H1 (cell line): ENCODE measurements at regions not wholly inside any gene's neighbourhood (a gene's known extent, or its start where the extent isn't known, plus 50 kb on each side); places are given as distances from the start of the nearest gene placed in this dataset.

ENCODE experiments used
- CTCF ChIA-PET: fragments of 300-600 bp; sonication (Branson Sonifier 250); formaldehyde crosslinking; loops from one replicate; lab custom pipeline; 2021; ENCODE audit not compliant: partially characterized antibody; lab: Charles Lee
- POLR2A ChIA-PET: fragments of 300-600 bp; sonication (Branson Sonifier 250); formaldehyde crosslinking; loops from one replicate; lab custom pipeline; 2021; ENCODE audit warnings: inconsistent platforms; ENCODE audit not compliant: partially characterized antibody; lab: Charles Lee
- DNase-seq, 2 experiments: peaks; one replicate each; pipeline versions ENCODE4 v3.0.0 to v3.0.0-alpha.2; 2010 to 2022; ENCODE audit warnings: low spot score in 2 of 2, low read depth in 1 of 2, mixed read lengths in 1 of 2
- FAIRE-seq: peaks from 2 replicates; lab custom pipeline; 2011; peaks lifted over from hg19 to GRCh38; lab: Jason Lieb, UNC
- H2AFZ ChIP-seq: 2 replicates; pipeline ENCODE4 v1.8.1; 2012; ENCODE audit warnings: low read length, inconsistent platforms
- H2AK5ac ChIP-seq: 2 replicates; pipeline ENCODE4 v1.6.1; 2013; ENCODE audit warnings: low read depth, low read length
- H2BK120ac ChIP-seq: replicated peaks from 2 replicates; pipeline ENCODE3; 2013; ENCODE audit warnings: low read depth, low read length, inconsistent platforms
- H2BK12ac ChIP-seq: 2 replicates; pipeline ENCODE4 v1.6.1; 2013; ENCODE audit warnings: low read depth, low read length
- H2BK15ac ChIP-seq: 2 replicates; pipeline ENCODE4 v1.6.1; 2013; ENCODE audit warnings: low read length
- H2BK20ac ChIP-seq: 2 replicates; pipeline ENCODE4 v1.6.1; 2013; ENCODE audit warnings: low read length
- H2BK5ac ChIP-seq: 2 replicates; pipeline ENCODE4 v1.6.1; 2013; ENCODE audit warnings: low read depth, low read length
- H3K14ac ChIP-seq: 2 replicates; pipeline ENCODE4 v1.6.1; 2013; ENCODE audit warnings: inconsistent platforms; ENCODE audit not compliant: insufficient read length
- H3K18ac ChIP-seq: 2 replicates; pipeline ENCODE4 v1.6.1; 2013; ENCODE audit warnings: low read length; ENCODE audit errors: extremely low read depth
- H3K23ac ChIP-seq: 2 replicates; pipeline ENCODE4 v1.6.1; 2013; ENCODE audit warnings: inconsistent platforms; ENCODE audit not compliant: insufficient read length
- H3K23me2 ChIP-seq: 2 replicates; pipeline ENCODE4 v1.6.1; 2013; ENCODE audit warnings: low read depth, low read length
- H3K27ac ChIP-seq: 2 replicates; pipeline ENCODE4 v1.6.1; 2011; ENCODE audit warnings: low read depth, low read length, inconsistent platforms
- H3K27me3 ChIP-seq, 4 experiments: replicated peaks in 1 of 4; 1 replicate in 1 of 4; 2 replicates in 3 of 4; pipeline versions ENCODE4 v1.6.1 to v1.8.1; 2011 to 2013; ENCODE audit warnings: low read length in 3 of 4, mild to moderate bottlenecking in 3 of 4, inconsistent platforms in 2 of 4, mixed read lengths in 2 of 4, moderate library complexity in 1 of 4; ENCODE audit not compliant: control insufficient read depth in 3 of 4, insufficient read depth in 3 of 4; ENCODE audit errors: extremely low read depth in 1 of 4
- H3K36me3 ChIP-seq, 4 experiments: 2 replicates each; pipeline versions ENCODE4 v1.6.1 to v1.8.1; 2011 to 2013; ENCODE audit warnings: mild to moderate bottlenecking in 4 of 4, low read length in 3 of 4, moderate library complexity in 2 of 4, control low read depth in 1 of 4, inconsistent platforms in 1 of 4; ENCODE audit not compliant: insufficient read depth in 4 of 4, control insufficient read depth in 2 of 4
- H3K4ac ChIP-seq: replicated peaks from 2 replicates; pipeline ENCODE3; 2013; ENCODE audit warnings: low read length, low read depth, mixed read lengths, inconsistent platforms; ENCODE audit not compliant: insufficient read length
- H3K4me1 ChIP-seq, 4 experiments: replicated peaks in 1 of 4; 1 replicate in 1 of 4; 2 replicates in 3 of 4; pipeline versions ENCODE4 v1.6.1 to v1.8.1; 2011 to 2013; ENCODE audit warnings: low read length in 3 of 4, inconsistent platforms in 2 of 4, mixed read lengths in 1 of 4; ENCODE audit not compliant: insufficient read depth in 4 of 4, control insufficient read depth in 3 of 4
- H3K4me2 ChIP-seq, 2 experiments: 2 replicates each; pipeline versions ENCODE4 v1.6.1 to v1.8.1; 2011 to 2013; ENCODE audit warnings: low read depth in 2 of 2, low read length in 2 of 2, control low read depth in 1 of 2, inconsistent platforms in 1 of 2, mild to moderate bottlenecking in 1 of 2; ENCODE audit not compliant: insufficient read depth in 1 of 2
- H3K4me3 ChIP-seq, 4 experiments: fragments of 200-600, 300-600 bp in 1 of 4; sonication (generic), shearing (Covaris generic), sonication (Bioruptor Twin) in 1 of 4; 2 replicates each; pipeline versions ENCODE4 v1.5.1 to v1.8.1; 2011 to 2016; ENCODE audit warnings: low read length in 4 of 4, low read depth in 3 of 4, control low read depth in 2 of 4, inconsistent platforms in 2 of 4, mild to moderate bottlenecking in 2 of 4, mixed read lengths in 1 of 4, moderate library complexity in 1 of 4; ENCODE audit not compliant: insufficient read depth in 2 of 4; ENCODE audit errors: extremely low read depth in 1 of 4
- H3K56ac ChIP-seq: replicated peaks from 2 replicates; pipeline ENCODE3; 2013; ENCODE audit warnings: low read depth, mild to moderate bottlenecking, mixed read lengths, low read length, inconsistent platforms; ENCODE audit not compliant: insufficient read length
- H3K79me1 ChIP-seq: 2 replicates; pipeline ENCODE4 v1.6.1; 2013; ENCODE audit warnings: low read depth, low read length, control low read depth
- H3K79me2 ChIP-seq, 2 experiments: 2 replicates each; pipeline versions ENCODE4 v1.6.1 to v1.8.1; 2012 to 2013; ENCODE audit warnings: low read length in 2 of 2, mild to moderate bottlenecking in 2 of 2, inconsistent platforms in 1 of 2; ENCODE audit not compliant: insufficient read depth in 2 of 2, control insufficient read depth in 1 of 2
- H3K9ac ChIP-seq, 4 experiments: replicated peaks in 1 of 4; 1 replicate in 1 of 4; 2 replicates in 3 of 4; pipeline versions ENCODE4 v1.6.1 to v1.8.1; 2011 to 2013; ENCODE audit warnings: low read depth in 3 of 4, low read length in 3 of 4, control low read depth in 2 of 4, mild to moderate bottlenecking in 2 of 4, moderate library complexity in 2 of 4, inconsistent platforms in 1 of 4; ENCODE audit errors: extremely low read depth in 1 of 4
- H3K9me3 ChIP-seq, 2 experiments: 2 replicates each; pipeline versions ENCODE4 v1.6.1 to v1.8.1; 2012 to 2013; ENCODE audit warnings: mild to moderate bottlenecking in 2 of 2, moderate library complexity in 2 of 2, control low read depth in 1 of 2, inconsistent platforms in 1 of 2, low read depth in 1 of 2, low read length in 1 of 2, mixed read lengths in 1 of 2; ENCODE audit not compliant: insufficient read depth in 2 of 2
- H4K20me1 ChIP-seq, 2 experiments: replicated peaks in 1 of 2; 2 replicates each; pipeline versions ENCODE3 to v1.8.1; 2011 to 2013; ENCODE audit warnings: inconsistent platforms in 2 of 2, low read length in 2 of 2, mild to moderate bottlenecking in 1 of 2; ENCODE audit not compliant: insufficient read depth in 2 of 2, control insufficient read depth in 1 of 2
- H4K5ac ChIP-seq: 2 replicates; pipeline ENCODE4 v1.6.1; 2013; ENCODE audit warnings: low read length, low read depth, mixed read lengths, inconsistent platforms; ENCODE audit not compliant: insufficient read length
- H4K8ac ChIP-seq: 2 replicates; pipeline ENCODE4 v1.8.0; 2013; ENCODE audit warnings: mild to moderate bottlenecking, moderate library complexity, low read length, inconsistent platforms; ENCODE audit not compliant: insufficient read depth; ENCODE audit errors: extremely low read depth
- H4K91ac ChIP-seq: replicated peaks from 2 replicates; pipeline ENCODE3; 2013; ENCODE audit warnings: low read length, mixed read lengths, inconsistent platforms; ENCODE audit not compliant: insufficient read length
- EP300 ChIP-seq, 2 experiments: IDR thresholded peaks; 1 replicate in 1 of 2; 2 replicates in 1 of 2; pipeline ENCODE4 v1.6.1; 2011 to 2012; ENCODE audit warnings: low read depth in 2 of 2, low read length in 2 of 2, mild to moderate bottlenecking in 2 of 2, borderline replicate concordance in 1 of 2, inconsistent platforms in 1 of 2, moderate library complexity in 1 of 2
- GABPA ChIP-seq: IDR thresholded peaks from 2 replicates; pipeline ENCODE4 v1.6.1; 2011; ENCODE audit warnings: mild to moderate bottlenecking, low read length, moderate library complexity, borderline replicate concordance; ENCODE audit not compliant: insufficient read depth
- HDAC2 ChIP-seq, 2 experiments: fragments of 300-600 bp in 1 of 2; sonication (generic) in 1 of 2; IDR thresholded peaks; 2 replicates each; pipeline ENCODE4 v1.6.1; 2011 to 2012; ENCODE audit warnings: low read depth in 2 of 2, low read length in 2 of 2, mild to moderate bottlenecking in 2 of 2, moderate library complexity in 2 of 2, borderline replicate concordance in 1 of 2, inconsistent platforms in 1 of 2
- NANOG ChIP-seq: IDR thresholded peaks from 2 replicates; pipeline ENCODE4 v1.6.1; 2011; ENCODE audit warnings: low read length, low read depth, mild to moderate bottlenecking, inconsistent platforms; ENCODE audit not compliant: insufficient read depth, poor library complexity, severe bottlenecking
- SIRT6 ChIP-seq: IDR thresholded peaks from one replicate; pipeline ENCODE4 v1.7.1; 2012; ENCODE audit warnings: low read length, inconsistent platforms
- SP1 ChIP-seq: IDR thresholded peaks from 2 replicates; pipeline ENCODE4 v1.6.1; 2011; ENCODE audit warnings: low read depth, low read length
- SP4 ChIP-seq: IDR thresholded peaks from 2 replicates; pipeline ENCODE4 v1.6.1; 2012; ENCODE audit warnings: low read length, inconsistent platforms
- TAF1 ChIP-seq: IDR thresholded peaks from 2 replicates; pipeline ENCODE4 v1.6.1; 2011; ENCODE audit warnings: mild to moderate bottlenecking, low read depth, low read length
- TAF7 ChIP-seq: optimal IDR thresholded peaks from 2 replicates; pipeline ENCODE3; 2011; ENCODE audit warnings: low read depth, mild to moderate bottlenecking, inconsistent platforms, low read length, moderate library complexity, borderline replicate concordance
- WGBS, 2 experiments: shearing (Covaris generic) in 1 of 2; methylation state at CpG; one replicate each; pipeline versions ENCODE4 v1.1.6 to v1.1.7; 2013 to 2015; ENCODE audit warnings: low lambda C conversion rate in 2 of 2, mixed read lengths in 2 of 2, inconsistent platforms in 1 of 2, low coverage in 1 of 2, missing lambda C conversion rate in 1 of 2; ENCODE audit not compliant: insufficient replicate concordance in 2 of 2, insufficient coverage in 1 of 2, insufficient read length in 1 of 2; ENCODE audit errors: extremely low coverage in 1 of 2, missing lambda C conversion rate in 1 of 2; 5-methylcytosine and 5-hydroxymethylcytosine counted together
- TF ChIP-seq, protein P1 (sequence below), 3 experiments: IDR thresholded peaks; 1 replicate in 2 of 3; 2 replicates in 1 of 3; pipeline versions ENCODE4 v1.5.1 to v1.6.1; 2011; ENCODE audit warnings: low read length in 3 of 3, mild to moderate bottlenecking in 3 of 3, inconsistent platforms in 2 of 3, low read depth in 1 of 3, moderate library complexity in 1 of 3; ENCODE audit not compliant: insufficient read depth in 1 of 3; ENCODE audit errors: control extremely low read depth in 1 of 3
- TF ChIP-seq, protein P2 (sequence below): IDR thresholded peaks from 2 replicates; pipeline ENCODE4 v1.6.1; 2011; ENCODE audit warnings: low read length, improper control_type of control experiment

DNA sequence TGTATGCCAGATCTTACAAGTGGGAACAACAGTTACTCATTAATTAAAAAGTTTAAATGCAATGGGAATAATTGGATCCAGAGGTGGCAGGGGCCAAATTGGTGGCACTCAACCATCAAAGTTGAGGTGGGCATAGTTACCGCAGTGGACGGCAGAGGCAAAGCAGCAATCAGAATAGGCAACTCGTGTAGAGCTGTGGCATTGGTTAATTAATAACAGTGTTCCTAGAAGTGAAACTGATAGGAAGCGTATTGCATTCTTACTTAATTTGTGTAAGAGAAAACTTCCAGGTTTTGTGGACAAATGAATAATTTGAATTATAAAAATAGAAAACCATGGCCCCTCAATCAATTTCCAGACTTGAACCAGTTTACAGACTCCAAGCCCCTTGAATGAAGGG is 1068.2 kb upstream of the ACVR2A start:
- H3K23ac ChIP-seq = no peak overlapping the region
- H3K27me3 ChIP-seq = no peaks in the 10 kb centered on the region
- no peaks in the 10 kb centered on the region for H3K4me1 ChIP-seq
- no peak overlapping the region for H3K9ac ChIP-seq
- H3K9me3 ChIP-seq = no peaks in the 10 kb centered on the region
- H2BK15ac ChIP-seq = no peak overlapping the region
- DNase-seq (no peak), FAIRE-seq (no peak)
- H3K79me2 ChIP-seq = no peaks in the 10 kb centered on the region
- no peaks in the 10 kb centered on the region for H3K36me3 ChIP-seq
- H2AK5ac ChIP-seq = no peak overlapping the region
- POLR2A ChIA-PET = no interaction called here
- H3K4ac ChIP-seq = no peak overlapping the region
- no peak overlapping the region for H4K91ac ChIP-seq
- H4K20me1 ChIP-seq = no peaks in the 10 kb centered on the region
- H3K79me1 ChIP-seq = no peaks in the 10 kb centered on the region
- no peak overlapping the region for H2BK20ac ChIP-seq
- no peak overlapping the region for H2AFZ ChIP-seq
- 97% methylated on average over 4 of the region's 4 CpGs; no CpG with 5 or more reads in 1 of the 2 experiments for WGBS, 2 experiments
- H3K4me2 ChIP-seq = no peak overlapping the region
- no peak overlapping the region for H3K4me3 ChIP-seq
- no peak overlapping the region for H3K18ac ChIP-seq
- CTCF ChIA-PET = no interaction called here
- H2BK12ac ChIP-seq = no peak overlapping the region
- H2BK5ac ChIP-seq = no peak overlapping the region
- H3K14ac ChIP-seq = no peak overlapping the region
- no peak overlapping the region for H3K27ac ChIP-seq
- no peak overlapping the region for H2BK120ac ChIP-seq
- no peak overlapping the region for H4K8ac ChIP-seq
- H3K56ac ChIP-seq = no peak overlapping the region
- H3K23me2 ChIP-seq = no peaks in the 10 kb centered on the region
- H4K5ac ChIP-seq = no peak overlapping the region
- TF ChIP-seq NANOG (no peak), SP1 (no peak), HDAC2 (IDR thresholded peaks at IDR 0.05; ENCODE audit: borderline replicate concordance in 1 of 2, low read depth in 2 of 2, low read length in 2 of 2) (no peak), EP300 (IDR thresholded peaks at IDR 0.05; ENCODE audit: borderline replicate concordance in 1 of 2, low read depth in 2 of 2, low read length in 2 of 2) (no peak), SIRT6 (no peak), SP4 (no peak), GABPA (no peak), TAF7 (no peak), TAF1 (no peak)
- TF ChIP-seq, protein P1, sequence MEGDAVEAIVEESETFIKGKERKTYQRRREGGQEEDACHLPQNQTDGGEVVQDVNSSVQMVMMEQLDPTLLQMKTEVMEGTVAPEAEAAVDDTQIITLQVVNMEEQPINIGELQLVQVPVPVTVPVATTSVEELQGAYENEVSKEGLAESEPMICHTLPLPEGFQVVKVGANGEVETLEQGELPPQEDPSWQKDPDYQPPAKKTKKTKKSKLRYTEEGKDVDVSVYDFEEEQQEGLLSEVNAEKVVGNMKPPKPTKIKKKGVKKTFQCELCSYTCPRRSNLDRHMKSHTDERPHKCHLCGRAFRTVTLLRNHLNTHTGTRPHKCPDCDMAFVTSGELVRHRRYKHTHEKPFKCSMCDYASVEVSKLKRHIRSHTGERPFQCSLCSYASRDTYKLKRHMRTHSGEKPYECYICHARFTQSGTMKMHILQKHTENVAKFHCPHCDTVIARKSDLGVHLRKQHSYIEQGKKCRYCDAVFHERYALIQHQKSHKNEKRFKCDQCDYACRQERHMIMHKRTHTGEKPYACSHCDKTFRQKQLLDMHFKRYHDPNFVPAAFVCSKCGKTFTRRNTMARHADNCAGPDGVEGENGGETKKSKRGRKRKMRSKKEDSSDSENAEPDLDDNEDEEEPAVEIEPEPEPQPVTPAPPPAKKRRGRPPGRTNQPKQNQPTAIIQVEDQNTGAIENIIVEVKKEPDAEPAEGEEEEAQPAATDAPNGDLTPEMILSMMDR (IDR thresholded peaks at IDR 0.05; ENCODE audit: control extremely low read depth in 1 of 3, insufficient read depth in 1 of 3, low read depth in 1 of 3, low read length in 3 of 3) = no peak
- TF ChIP-seq, protein P2, sequence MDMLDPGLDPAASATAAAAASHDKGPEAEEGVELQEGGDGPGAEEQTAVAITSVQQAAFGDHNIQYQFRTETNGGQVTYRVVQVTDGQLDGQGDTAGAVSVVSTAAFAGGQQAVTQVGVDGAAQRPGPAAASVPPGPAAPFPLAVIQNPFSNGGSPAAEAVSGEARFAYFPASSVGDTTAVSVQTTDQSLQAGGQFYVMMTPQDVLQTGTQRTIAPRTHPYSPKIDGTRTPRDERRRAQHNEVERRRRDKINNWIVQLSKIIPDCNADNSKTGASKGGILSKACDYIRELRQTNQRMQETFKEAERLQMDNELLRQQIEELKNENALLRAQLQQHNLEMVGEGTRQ = no peak
